Psoas muscle (tissue), 7 donors: ENCODE measurements at regions not wholly inside any gene's neighbourhood (a gene's known extent, or its start where the extent isn't known, plus 50 kb on each side); places are given as distances from the start of the nearest gene placed in this dataset.

Source experiments
- ATAC-seq, 4 donors: fragments of 200-7000 bp; cut with Tn5 transposase; one replicate each; pipeline ENCODE4 v1.9.1; 2020; ENCODE audit warnings: moderate library complexity in 3 of 4, mild to moderate bottlenecking in 2 of 4
- DNase-seq, 2 donors: peaks; one replicate each; pipeline ENCODE4 v3.0.0-alpha.2; 2020
- H3K27ac ChIP-seq: fragments of 200-600 bp; one replicate; pipeline ENCODE4 v1.8.0; 2022
- H3K27me3 ChIP-seq, 3 donors: fragments of 200-600 bp in 1 of 3; one replicate each; pipeline versions ENCODE4 v1.6.1 to v1.8.0; 2013 to 2022; ENCODE audit warnings: low read length in 2 of 3, mild to moderate bottlenecking in 2 of 3, moderate library complexity in 1 of 3; ENCODE audit not compliant: insufficient read depth in 3 of 3
- H3K36me3 ChIP-seq, 2 donors: fragments of 200-600 bp in 1 of 2; one replicate each; pipeline versions ENCODE4 v1.6.1 to v1.8.0; 2013 to 2022; ENCODE audit warnings: low read depth in 1 of 2, mild to moderate bottlenecking in 1 of 2, moderate library complexity in 1 of 2; ENCODE audit not compliant: insufficient read depth in 1 of 2
- H3K4me1 ChIP-seq: fragments of 200-600 bp; one replicate; pipeline ENCODE4 v1.8.0; 2022
- H3K4me3 ChIP-seq: fragments of 200-600 bp; one replicate; pipeline ENCODE4 v1.8.0; 2022; ENCODE audit warnings: mild to moderate bottlenecking
- H3K9me3 ChIP-seq: fragments of 200-600 bp; one replicate; pipeline ENCODE4 v1.8.0; 2022
- CTCF ChIP-seq: fragments of 200-600 bp; IDR thresholded peaks from one replicate; pipeline ENCODE4 v1.8.0; 2022; ENCODE audit warnings: antibody characterized with exemption
- WGBS, 3 donors: extraction: QIAGEN DNeasy Blood & Tissue Kit; methylation state at CpG; one replicate each; pipeline versions ENCODE4 v1.1.6 to v1.1.7; 2013; 5-methylcytosine and 5-hydroxymethylcytosine counted together
- intact Hi-C, 2 donors: fragments of 100-400 bp; cut with DNase I; formaldehyde crosslinking; loops; one replicate each; pipeline versions ENCODE4 v1.11.0 to v1.14.2; 2022
- donor health status: healthy with polysubstance abuse.
- donor health status: DM: no; HTN: no; CAD: no; lungs with moderate emphysema.
- donor health status: Bipolar disorder and iron deficiency.
- donor health status: healthy.
- donor health status: DM: yes; HTN: yes; CAD: no.
- donor health status: DM: no; HTN: no; CAD: no.
- donor health status: DM: yes; HTN: yes; CAD: no.

- intact Hi-C loops = no loop called here
- no peak overlapping the region for H3K4me3 ChIP-seq
- ATAC-seq (no peak), DNase-seq (no peak)
- H3K27ac ChIP-seq = no peak overlapping the region
- no peaks in the 10 kb centered on the region for H3K27me3 ChIP-seq
- no peak for TF ChIP-seq CTCF
- H3K9me3 ChIP-seq = no peaks in the 10 kb centered on the region
- 89 to 94% (median 92%) methylated on average over 2 of the region's 2 CpGs for WGBS, 3 donors
- H3K4me1 ChIP-seq = no peaks in the 10 kb centered on the region
- H3K36me3 ChIP-seq = no peaks in the 10 kb centered on the region
Observed at GRCh38 chr15:35863655-35864054, 317.7 kb upstream of the DPH6 start.

- TF ChIP-seq CTCF = no peak
- no peak overlapping the region for H3K4me3 ChIP-seq
- 51 to 55% (median 55%) methylated on average over 4 of the region's 4 CpGs for WGBS, 3 donors
- no peaks in the 10 kb centered on the region for H3K27me3 ChIP-seq
- DNase-seq = no peak
- no peaks in the 10 kb centered on the region for H3K4me1 ChIP-seq
- intact Hi-C loops = no loop called here
- no peaks in the 10 kb centered on the region for H3K36me3 ChIP-seq
- no peaks in the 10 kb centered on the region for H3K9me3 ChIP-seq
- no peak overlapping the region for H3K27ac ChIP-seq
- ATAC-seq = no peak
Observed at GRCh38 chr15:35867356-35867755, 321.4 kb upstream of the DPH6 start.

- WGBS, 3 donors = 91 to 100% (median 96%) methylated on average over 1 of the region's 1 CpG
- Histone ChIP-seq H3K27me3 (no peaks in the 10 kb centered on the region), H3K4me1 (no peaks in the 10 kb centered on the region), H3K27ac (no peak overlapping the region), H3K36me3 (no peaks in the 10 kb centered on the region), H3K4me3 (no peak overlapping the region), H3K9me3 (no peaks in the 10 kb centered on the region)
- intact Hi-C loops = no loop called here
- TF ChIP-seq CTCF = no peak
- ATAC-seq (no peak), DNase-seq (no peak)
Observed at GRCh38 chr15:35871282-35871681, 325.3 kb upstream of the DPH6 start.

GRCh38 chr15:35871812-35872211 lies 325.8 kb upstream of the DPH6 start:
- Histone ChIP-seq H3K4me1 (no peaks in the 10 kb centered on the region), H3K4me3 (no peak overlapping the region), H3K27ac (no peak overlapping the region), H3K27me3 (no peaks in the 10 kb centered on the region), H3K36me3 (no peaks in the 10 kb centered on the region), H3K9me3 (no peaks in the 10 kb centered on the region)
- no peak for DNase-seq
- intact Hi-C loops = no loop called here
- 74 to 75% (median 74%) methylated on average over 3 of the region's 3 CpGs for WGBS, 3 donors
- TF ChIP-seq CTCF = no peak
- ATAC-seq = no peak

GRCh38 chr15:35872577-35872976 lies 326.6 kb upstream of the DPH6 start:
- intact Hi-C loops = no loop called here
- no peak for ATAC-seq
- DNase-seq = no peak

More at GRCh38 chr15:35872577-35872976, 326.6 kb upstream of the DPH6 start:
- no peaks in the 10 kb centered on the region for H3K4me1 ChIP-seq
- no peaks in the 10 kb centered on the region for H3K9me3 ChIP-seq
- H3K27ac ChIP-seq = no peak overlapping the region
- no peaks in the 10 kb centered on the region for H3K27me3 ChIP-seq
- no peak overlapping the region for H3K4me3 ChIP-seq
- no peak for TF ChIP-seq CTCF
- H3K36me3 ChIP-seq = no peaks in the 10 kb centered on the region
